ENCODE measurements at regions not wholly inside any gene's neighbourhood (a gene's known extent, or its start where the extent isn't known, plus 50 kb on each side); places are given as distances from the start of the nearest gene placed in this dataset.

- no peak for TF ChIP-seq CTCF (IDR thresholded peaks at IDR 0.05)
- DNase-seq (ENCODE audit: low spot score): no peak
- Mint-ChIP-seq H3K27ac (ENCODE audit: unreplicated experiment) (no peak overlapping the region), H3K27me3 (ENCODE audit: low read depth) (peaks cover 22% of the 10 kb centered on the region), H3K9me3 (ENCODE audit: low read depth) (no peaks in the 10 kb centered on the region), H3K4me1 (ENCODE audit: low read depth) (no peaks in the 10 kb centered on the region), H3K4me3 (ENCODE audit: unreplicated experiment) (no peak overlapping the region), H3K36me3 (ENCODE audit: low read depth) (no peaks in the 10 kb centered on the region)
Observed at GRCh38 chr15:57820119-57820518, 113.6 kb downstream of the POLR2M start.

GRCh38 chr15:57821826-57822225 is 115.3 kb downstream of the POLR2M start:
- Mint-ChIP-seq H3K27me3 (ENCODE audit: low read depth) (peaks cover 15% of the 10 kb centered on the region), H3K27ac (ENCODE audit: unreplicated experiment) (no peak overlapping the region), H3K9me3 (ENCODE audit: low read depth) (no peaks in the 10 kb centered on the region), H3K4me3 (ENCODE audit: unreplicated experiment) (no peak overlapping the region), H3K4me1 (ENCODE audit: low read depth) (no peaks in the 10 kb centered on the region), H3K36me3 (ENCODE audit: low read depth) (no peaks in the 10 kb centered on the region)
- no peak for TF ChIP-seq CTCF (IDR thresholded peaks at IDR 0.05)
- no peak for DNase-seq (ENCODE audit: low spot score)

- no peak for TF ChIP-seq CTCF (IDR thresholded peaks at IDR 0.05)
- Mint-ChIP-seq H3K36me3 (ENCODE audit: low read depth) (no peaks in the 10 kb centered on the region), H3K4me3 (ENCODE audit: unreplicated experiment) (no peak overlapping the region), H3K27me3 (ENCODE audit: low read depth) (peaks cover 8% of the 10 kb centered on the region), H3K27ac (ENCODE audit: unreplicated experiment) (no peak overlapping the region), H3K4me1 (ENCODE audit: low read depth) (no peaks in the 10 kb centered on the region), H3K9me3 (ENCODE audit: low read depth) (no peaks in the 10 kb centered on the region)
- no peak for DNase-seq (ENCODE audit: low spot score)
Observed at GRCh38 chr15:57823325-57823882, 116.9 kb downstream of the POLR2M start.

GRCh38 chr15:57824186-57824585 is 117.7 kb downstream of the POLR2M start:
- Mint-ChIP-seq H3K9me3 (ENCODE audit: low read depth) (no peaks in the 10 kb centered on the region), H3K27me3 (ENCODE audit: low read depth) (peaks cover 15% of the 10 kb centered on the region), H3K4me1 (ENCODE audit: low read depth) (no peaks in the 10 kb centered on the region), H3K4me3 (ENCODE audit: unreplicated experiment) (no peak overlapping the region), H3K27ac (ENCODE audit: unreplicated experiment) (no peak overlapping the region), H3K36me3 (ENCODE audit: low read depth) (no peaks in the 10 kb centered on the region)
- no peak for DNase-seq (ENCODE audit: low spot score)
- no peak for TF ChIP-seq CTCF (IDR thresholded peaks at IDR 0.05)

GRCh38 chr15:57827021-57827420 is 120.5 kb downstream of the POLR2M start:
- H3K4me1 Mint-ChIP-seq (ENCODE audit: low read depth): no peaks in the 10 kb centered on the region
- no peaks in the 10 kb centered on the region for H3K36me3 Mint-ChIP-seq (ENCODE audit: low read depth)
- DNase-seq (ENCODE audit: low spot score): no peak
- no peak for TF ChIP-seq CTCF (IDR thresholded peaks at IDR 0.05)
- H3K27ac Mint-ChIP-seq (ENCODE audit: unreplicated experiment): no peak overlapping the region
- peaks cover 28% of the 10 kb centered on the region for H3K27me3 Mint-ChIP-seq (ENCODE audit: low read depth)
- no peak overlapping the region for H3K4me3 Mint-ChIP-seq (ENCODE audit: unreplicated experiment)
- no peaks in the 10 kb centered on the region for H3K9me3 Mint-ChIP-seq (ENCODE audit: low read depth)

All from chondrocyte (in vitro differentiated cells).